ENCODE measurements at regions not wholly inside any gene's neighbourhood (a gene's known extent, or its start where the extent isn't known, plus 50 kb on each side); places are given as distances from the start of the nearest gene placed in this dataset.

DNA sequence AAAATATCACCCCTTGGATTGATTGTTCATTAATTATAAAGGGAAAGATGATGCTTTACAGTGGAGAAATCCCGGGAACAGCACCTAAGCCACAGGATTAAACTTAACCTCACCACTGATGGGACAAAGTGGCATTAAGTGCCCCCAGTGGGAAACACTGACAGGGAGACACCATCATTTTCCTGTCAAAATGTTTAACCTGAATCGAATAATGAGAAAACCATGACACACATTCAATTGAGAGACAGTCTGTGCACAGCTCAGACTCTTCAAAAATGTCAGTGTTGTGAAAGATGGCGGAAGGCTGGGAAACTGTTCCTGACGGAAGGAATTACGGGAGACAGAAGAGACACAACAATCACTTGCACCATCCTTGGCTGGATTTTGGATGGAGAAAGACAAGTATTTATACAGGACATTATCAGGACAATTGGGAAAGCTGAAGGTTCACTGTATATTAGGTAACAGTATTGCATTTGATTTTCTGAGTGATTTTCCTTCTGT is 111.8 kb upstream of the ASB18 start:
- ChIA-PET CTCF (no interaction called here), POLR2A (no interaction called here)
- DNase-seq (ENCODE audit: low read depth, low spot score) (no peak), ATAC-seq (no peak)
- no TSS peak for BruUV-seq (replicated peaks)
- intact Hi-C loops (cut with micrococcal nuclease; ENCODE audit: unreplicated experiment) (no loop called here), in situ Hi-C loops (cut with HindIII; ENCODE audit: low pct_unique_long_range_greater_than_20kb, low sequenced_read_pairs) (no loop called here)
- Histone ChIP-seq H3K4me1 (ENCODE audit: control insufficient read depth, insufficient read depth, low read length) (no peaks in the 10 kb centered on the region), H3K4me3 (ENCODE audit: low read depth in 2 of 2, low read length in 2 of 2) (no peak overlapping the region), H3K27me3 (ENCODE audit: control insufficient read depth, insufficient read depth, low read length) (peaks cover 18% of the 10 kb centered on the region; the same call in 1 of the 2 replicates), H3K9me3 (ENCODE audit: control insufficient read depth, insufficient read depth, low read depth, low read length) (no peaks in the 10 kb centered on the region), H3K27ac (ENCODE audit: low read length) (no peak overlapping the region), H3K36me3 (ENCODE audit: control insufficient read depth, insufficient read depth, low read length) (no peaks in the 10 kb centered on the region)
- TF ChIP-seq TCF7L2 (IDR thresholded peaks at IDR 0.05; ENCODE audit: low read depth, low read length) (no peak), SIN3A (IDR thresholded peaks at IDR 0.05; ENCODE audit: borderline replicate concordance, insufficient read depth, low read depth, low read length) (no peak), POLR2AphosphoS5 (IDR thresholded peaks at IDR 0.05; ENCODE audit: low read depth, low read length) (no peak)
- TF ChIP-seq, protein P1, sequence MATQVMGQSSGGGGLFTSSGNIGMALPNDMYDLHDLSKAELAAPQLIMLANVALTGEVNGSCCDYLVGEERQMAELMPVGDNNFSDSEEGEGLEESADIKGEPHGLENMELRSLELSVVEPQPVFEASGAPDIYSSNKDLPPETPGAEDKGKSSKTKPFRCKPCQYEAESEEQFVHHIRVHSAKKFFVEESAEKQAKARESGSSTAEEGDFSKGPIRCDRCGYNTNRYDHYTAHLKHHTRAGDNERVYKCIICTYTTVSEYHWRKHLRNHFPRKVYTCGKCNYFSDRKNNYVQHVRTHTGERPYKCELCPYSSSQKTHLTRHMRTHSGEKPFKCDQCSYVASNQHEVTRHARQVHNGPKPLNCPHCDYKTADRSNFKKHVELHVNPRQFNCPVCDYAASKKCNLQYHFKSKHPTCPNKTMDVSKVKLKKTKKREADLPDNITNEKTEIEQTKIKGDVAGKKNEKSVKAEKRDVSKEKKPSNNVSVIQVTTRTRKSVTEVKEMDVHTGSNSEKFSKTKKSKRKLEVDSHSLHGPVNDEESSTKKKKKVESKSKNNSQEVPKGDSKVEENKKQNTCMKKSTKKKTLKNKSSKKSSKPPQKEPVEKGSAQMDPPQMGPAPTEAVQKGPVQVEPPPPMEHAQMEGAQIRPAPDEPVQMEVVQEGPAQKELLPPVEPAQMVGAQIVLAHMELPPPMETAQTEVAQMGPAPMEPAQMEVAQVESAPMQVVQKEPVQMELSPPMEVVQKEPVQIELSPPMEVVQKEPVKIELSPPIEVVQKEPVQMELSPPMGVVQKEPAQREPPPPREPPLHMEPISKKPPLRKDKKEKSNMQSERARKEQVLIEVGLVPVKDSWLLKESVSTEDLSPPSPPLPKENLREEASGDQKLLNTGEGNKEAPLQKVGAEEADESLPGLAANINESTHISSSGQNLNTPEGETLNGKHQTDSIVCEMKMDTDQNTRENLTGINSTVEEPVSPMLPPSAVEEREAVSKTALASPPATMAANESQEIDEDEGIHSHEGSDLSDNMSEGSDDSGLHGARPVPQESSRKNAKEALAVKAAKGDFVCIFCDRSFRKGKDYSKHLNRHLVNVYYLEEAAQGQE (IDR thresholded peaks at IDR 0.05; ENCODE audit: insufficient read depth in 1 of 2, low read depth in 2 of 2, low read length in 1 of 2), result no peak
- TF ChIP-seq, protein P2, sequence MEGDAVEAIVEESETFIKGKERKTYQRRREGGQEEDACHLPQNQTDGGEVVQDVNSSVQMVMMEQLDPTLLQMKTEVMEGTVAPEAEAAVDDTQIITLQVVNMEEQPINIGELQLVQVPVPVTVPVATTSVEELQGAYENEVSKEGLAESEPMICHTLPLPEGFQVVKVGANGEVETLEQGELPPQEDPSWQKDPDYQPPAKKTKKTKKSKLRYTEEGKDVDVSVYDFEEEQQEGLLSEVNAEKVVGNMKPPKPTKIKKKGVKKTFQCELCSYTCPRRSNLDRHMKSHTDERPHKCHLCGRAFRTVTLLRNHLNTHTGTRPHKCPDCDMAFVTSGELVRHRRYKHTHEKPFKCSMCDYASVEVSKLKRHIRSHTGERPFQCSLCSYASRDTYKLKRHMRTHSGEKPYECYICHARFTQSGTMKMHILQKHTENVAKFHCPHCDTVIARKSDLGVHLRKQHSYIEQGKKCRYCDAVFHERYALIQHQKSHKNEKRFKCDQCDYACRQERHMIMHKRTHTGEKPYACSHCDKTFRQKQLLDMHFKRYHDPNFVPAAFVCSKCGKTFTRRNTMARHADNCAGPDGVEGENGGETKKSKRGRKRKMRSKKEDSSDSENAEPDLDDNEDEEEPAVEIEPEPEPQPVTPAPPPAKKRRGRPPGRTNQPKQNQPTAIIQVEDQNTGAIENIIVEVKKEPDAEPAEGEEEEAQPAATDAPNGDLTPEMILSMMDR (IDR thresholded peaks at IDR 0.05), result no peak

DNA sequence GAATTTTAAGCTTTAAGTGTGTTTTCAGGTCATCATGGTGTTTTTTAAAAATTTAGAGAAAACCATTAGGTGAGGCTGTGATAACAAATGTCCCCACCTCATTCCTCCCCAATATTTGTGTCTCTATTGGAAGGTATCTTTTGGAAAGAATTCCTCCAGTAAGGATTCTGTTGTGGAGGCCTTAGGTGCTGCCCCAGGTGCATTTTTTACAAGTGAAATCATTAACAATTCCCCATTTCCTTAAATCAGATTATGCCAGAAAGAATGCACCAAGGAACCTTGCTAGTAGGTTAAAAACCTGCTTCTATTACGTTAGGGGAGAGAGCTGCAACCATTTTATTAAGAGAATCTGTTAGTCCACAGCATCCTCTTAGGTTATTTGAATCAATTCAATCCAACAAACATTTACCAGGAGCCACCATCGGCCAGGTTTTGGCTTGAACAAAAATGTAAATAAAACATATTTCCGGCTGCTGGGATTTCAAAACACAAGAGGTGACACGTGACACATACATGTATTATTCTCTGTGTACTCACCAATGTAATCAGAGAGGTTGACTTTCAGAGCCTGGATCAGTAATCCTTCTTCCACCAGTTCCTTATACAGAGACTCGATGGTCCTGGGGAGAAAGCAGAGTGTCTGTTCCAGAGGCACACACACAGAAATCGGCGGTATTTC is 112.5 kb upstream of the ASB18 start:
- no peaks in the 10 kb centered on the region for H3K36me3 ChIP-seq (ENCODE audit: control insufficient read depth, insufficient read depth, low read length)
- no peak for DNase-seq (ENCODE audit: low read depth, low spot score)
- H3K4me1 ChIP-seq (ENCODE audit: control insufficient read depth, insufficient read depth, low read length), result no peaks in the 10 kb centered on the region
- intact Hi-C loops (cut with micrococcal nuclease; ENCODE audit: unreplicated experiment), result no loop called here
- ChIA-PET CTCF (no interaction called here), POLR2A (no interaction called here)
- no peaks in the 10 kb centered on the region for H3K9me3 ChIP-seq (ENCODE audit: control insufficient read depth, insufficient read depth, low read depth, low read length)
- BruUV-seq (replicated peaks), result no TSS peak
- peaks cover 15% of the 10 kb centered on the region; the same call in 1 of the 2 replicates for H3K27me3 ChIP-seq (ENCODE audit: control insufficient read depth, insufficient read depth, low read length)
- TF ChIP-seq SIN3A (IDR thresholded peaks at IDR 0.05; ENCODE audit: borderline replicate concordance, insufficient read depth, low read depth, low read length), result no peak
- no peak for TF ChIP-seq POLR2AphosphoS5 (IDR thresholded peaks at IDR 0.05; ENCODE audit: low read depth, low read length)
- no peak for TF ChIP-seq TCF7L2 (IDR thresholded peaks at IDR 0.05; ENCODE audit: low read depth, low read length)
- TF ChIP-seq, protein P2 (IDR thresholded peaks at IDR 0.05), result no peak
- TF ChIP-seq, protein P1 (IDR thresholded peaks at IDR 0.05; ENCODE audit: insufficient read depth in 1 of 2, low read depth in 2 of 2, low read length in 1 of 2), result no peak
- H3K27ac ChIP-seq (ENCODE audit: low read length), result no peak overlapping the region
- no peak overlapping the region for H3K4me3 ChIP-seq (ENCODE audit: low read depth in 2 of 2, low read length in 2 of 2)
- in situ Hi-C loops (cut with HindIII; ENCODE audit: low pct_unique_long_range_greater_than_20kb, low sequenced_read_pairs), result no loop called here
- no peak for ATAC-seq
